Lower lobe of right lung (tissue), 2 donors: ENCODE measurements at regions not wholly inside any gene's neighbourhood (a gene's known extent, or its start where the extent isn't known, plus 50 kb on each side); places are given as distances from the start of the nearest gene placed in this dataset.

Source experiments
- ATAC-seq, 2 donors: fragments of 200-7000 bp; cut with Tn5 transposase; one replicate each; pipeline ENCODE4 v1.9.1; 2020 to 2022; ENCODE audit warnings: mild to moderate bottlenecking in 2 of 2, moderate library complexity in 2 of 2
- DNase-seq: peaks from one replicate; pipeline ENCODE4 v3.0.0-alpha.2; 2020
- H3K27ac ChIP-seq: fragments of 200-600 bp; one replicate; pipeline ENCODE4 v1.8.0; 2022
- H3K27me3 ChIP-seq: fragments of 200-600 bp; one replicate; pipeline ENCODE4 v1.8.0; 2022; ENCODE audit warnings: low read depth
- H3K36me3 ChIP-seq: fragments of 200-600 bp; one replicate; pipeline ENCODE4 v1.8.0; 2022; ENCODE audit warnings: mild to moderate bottlenecking
- H3K4me1 ChIP-seq: fragments of 200-600 bp; one replicate; pipeline ENCODE4 v1.8.0; 2022
- H3K4me3 ChIP-seq: fragments of 200-600 bp; one replicate; pipeline ENCODE4 v1.8.0; 2022; ENCODE audit warnings: mild to moderate bottlenecking
- H3K9me3 ChIP-seq: fragments of 200-600 bp; one replicate; pipeline ENCODE4 v1.8.0; 2022
- CTCF ChIP-seq: fragments of 200-600 bp; IDR thresholded peaks from one replicate; pipeline ENCODE4 v1.8.0; 2022; ENCODE audit warnings: antibody characterized with exemption, mild to moderate bottlenecking
- intact Hi-C: fragments of 100-400 bp; cut with DNase I; formaldehyde crosslinking; loops from one replicate; pipeline ENCODE4 v1.11.0; 2022
- donor health status: DM: no; HTN: yes; CAD: no; lungs with severe emphysema.

DNA sequence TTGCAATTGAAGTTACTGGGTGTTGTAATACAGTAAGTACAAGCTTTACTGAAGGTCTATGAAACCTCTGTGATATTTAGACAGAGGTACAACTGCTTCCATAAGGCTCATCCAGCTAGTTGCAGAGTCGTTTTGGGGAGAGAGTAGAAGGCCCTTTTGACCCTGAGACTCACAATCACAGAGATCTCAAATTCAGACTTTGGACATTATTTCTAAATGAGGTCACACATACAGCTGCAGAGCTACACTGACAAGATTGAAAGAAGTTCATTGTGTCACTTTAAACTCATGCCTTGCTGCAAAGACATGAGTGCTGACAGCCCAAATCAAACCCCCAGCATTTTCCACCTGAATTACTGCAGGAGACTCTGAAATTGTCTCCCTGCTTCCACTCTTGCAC, 205.9 kb upstream of the TMEM161B start:
- DNase-seq = no peak
- TF ChIP-seq CTCF = no peak
- ATAC-seq = no peak
- Histone ChIP-seq H3K9me3 (no peaks in the 10 kb centered on the region), H3K4me3 (no peak overlapping the region), H3K36me3 (no peaks in the 10 kb centered on the region), H3K27ac (no peak overlapping the region), H3K27me3 (no peaks in the 10 kb centered on the region), H3K4me1 (no peaks in the 10 kb centered on the region)
- intact Hi-C loops = no loop called here

- intact Hi-C loops = no loop called here
- H3K36me3 ChIP-seq = no peaks in the 10 kb centered on the region
- no peaks in the 10 kb centered on the region for H3K27me3 ChIP-seq
- H3K9me3 ChIP-seq = no peaks in the 10 kb centered on the region
- no peak overlapping the region for H3K27ac ChIP-seq
- no peak for TF ChIP-seq CTCF
- H3K4me1 ChIP-seq = no peaks in the 10 kb centered on the region
- H3K4me3 ChIP-seq = no peak overlapping the region
- DNase-seq = no peak
- ATAC-seq = no peak
Measured at GRCh38 chr5:88470745-88471144, 202.1 kb upstream of the TMEM161B start.

DNA sequence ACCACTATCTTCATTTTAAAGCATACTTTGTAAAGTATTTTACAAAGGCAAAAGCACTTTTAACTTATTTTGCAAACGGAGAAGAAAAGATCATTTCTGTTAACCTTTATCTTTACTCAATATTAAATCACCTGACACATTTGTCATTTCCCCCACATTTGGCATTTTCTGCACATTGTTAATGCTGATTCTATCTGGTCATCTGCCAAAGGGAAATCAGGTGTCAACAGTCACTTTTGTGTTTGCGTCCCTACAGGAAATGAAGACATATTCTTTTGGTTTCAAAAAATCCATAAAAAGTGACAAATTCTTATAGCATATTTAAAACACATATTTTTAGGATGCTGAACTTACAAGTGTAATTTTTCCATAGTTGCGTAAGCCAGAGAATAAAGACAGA, 191.3 kb upstream of the TMEM161B start:
- no peaks in the 10 kb centered on the region for H3K36me3 ChIP-seq
- no peaks in the 10 kb centered on the region for H3K9me3 ChIP-seq
- H3K27ac ChIP-seq = no peak overlapping the region
- no peak for TF ChIP-seq CTCF
- H3K4me1 ChIP-seq = no peaks in the 10 kb centered on the region
- no peak for ATAC-seq
- no peak for DNase-seq
- no peak overlapping the region for H3K4me3 ChIP-seq
- intact Hi-C loops = no loop called here
- no peaks in the 10 kb centered on the region for H3K27me3 ChIP-seq

DNA sequence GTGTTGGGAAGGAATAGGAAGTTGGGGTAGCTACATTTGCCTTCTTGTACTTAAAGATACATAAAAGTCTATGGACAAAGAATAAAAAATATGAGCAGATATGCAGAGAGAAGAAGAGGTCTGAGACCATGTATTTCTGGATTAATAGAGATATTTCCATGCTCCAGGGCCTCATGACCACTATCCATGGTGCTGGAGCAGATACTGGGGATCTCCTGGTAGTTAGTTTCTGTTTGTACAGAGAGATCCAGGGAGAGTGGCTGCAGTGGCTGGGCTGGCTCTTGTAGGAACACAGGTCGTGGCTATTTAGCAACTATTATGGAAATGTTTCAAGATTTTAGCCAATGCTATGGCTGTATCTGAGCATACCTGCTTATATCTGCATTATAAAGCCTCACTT, 184.2 kb upstream of the TMEM161B start:
- no peaks in the 10 kb centered on the region for H3K36me3 ChIP-seq
- H3K4me3 ChIP-seq = no peak overlapping the region
- no peak for ATAC-seq
- intact Hi-C loops = no loop called here
- no peak for TF ChIP-seq CTCF
- no peak overlapping the region for H3K27ac ChIP-seq
- no peaks in the 10 kb centered on the region for H3K27me3 ChIP-seq
- no peaks in the 10 kb centered on the region for H3K4me1 ChIP-seq
- no peaks in the 10 kb centered on the region for H3K9me3 ChIP-seq
- DNase-seq = no peak

DNA sequence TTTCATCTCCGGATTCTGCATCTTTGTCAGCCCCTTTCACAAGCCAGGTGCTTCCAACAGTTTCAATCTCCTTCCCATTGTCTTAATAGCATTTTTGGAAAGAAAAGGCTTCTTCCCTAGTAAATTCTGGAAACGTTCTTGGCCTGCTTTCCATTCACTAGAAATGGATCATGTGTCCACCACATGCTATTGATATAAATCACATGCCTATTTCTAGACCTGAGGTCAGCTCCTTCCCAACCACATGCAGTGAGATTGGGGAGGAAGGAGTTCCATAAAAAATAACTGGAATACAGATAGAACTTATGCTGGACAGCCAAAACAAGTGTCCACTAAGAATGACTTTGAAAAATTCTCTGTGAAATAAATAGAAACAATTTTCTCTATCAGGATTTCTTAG, 181.6 kb upstream of the TMEM161B start:
- intact Hi-C loops = no loop called here
- Histone ChIP-seq H3K4me1 (no peaks in the 10 kb centered on the region), H3K36me3 (no peaks in the 10 kb centered on the region), H3K27ac (no peak overlapping the region), H3K27me3 (no peaks in the 10 kb centered on the region), H3K4me3 (no peak overlapping the region), H3K9me3 (no peaks in the 10 kb centered on the region)
- DNase-seq (no peak), ATAC-seq (no peak)
- no peak for TF ChIP-seq CTCF

DNA sequence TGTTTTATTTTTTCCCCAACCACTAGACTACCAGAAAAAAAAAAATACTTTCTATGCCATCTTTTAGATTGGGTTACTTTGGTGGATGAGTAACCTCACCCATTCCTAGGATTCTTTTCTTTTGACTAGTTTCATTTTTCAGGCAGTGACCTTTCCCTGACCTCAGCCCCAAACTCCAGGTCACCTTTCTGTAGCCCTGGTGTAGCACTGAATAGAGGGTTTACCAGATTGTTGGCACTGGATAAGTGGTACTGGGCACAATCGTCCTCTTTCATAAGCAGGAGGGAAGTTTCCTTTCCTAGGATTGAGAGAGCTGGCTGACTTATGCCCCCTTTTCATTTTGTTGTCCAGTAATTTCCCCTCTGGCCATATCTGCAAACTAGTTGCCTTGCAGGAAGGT, 169.4 kb upstream of the TMEM161B start:
- intact Hi-C loops = no loop called here
- Histone ChIP-seq H3K9me3 (no peaks in the 10 kb centered on the region), H3K36me3 (no peaks in the 10 kb centered on the region), H3K4me1 (no peaks in the 10 kb centered on the region), H3K4me3 (no peak overlapping the region), H3K27me3 (no peaks in the 10 kb centered on the region), H3K27ac (no peak overlapping the region)
- no peak for TF ChIP-seq CTCF
- no peak for ATAC-seq
- no peak for DNase-seq
